ENCODE measurements at regions not wholly inside any gene's neighbourhood (a gene's known extent, or its start where the extent isn't known, plus 50 kb on each side); places are given as distances from the start of the nearest gene placed in this dataset.

- 26% methylated on average over 4 of the region's 4 CpGs for WGBS (ENCODE audit: low lambda C conversion rate)
- ChIA-PET CTCF (no interaction called here), POLR2A (no interaction called here)
- Histone ChIP-seq H3K27ac (ENCODE audit: low read depth in 2 of 2, low read length in 1 of 2) (no peak overlapping the region), H3K27me3 (ENCODE audit: insufficient read depth) (no peaks in the 10 kb centered on the region), H3K9me2 (no peaks in the 10 kb centered on the region), H4K20me1 (ENCODE audit: insufficient read depth) (no peaks in the 10 kb centered on the region), H3K9me3 (no peaks in the 10 kb centered on the region), H3K36me3 (replicated peaks in 1 of 2; ENCODE audit: control insufficient read depth in 1 of 2, insufficient read depth in 2 of 2, low read length in 1 of 2) (no peaks in the 10 kb centered on the region), H3K79me2 (ENCODE audit: insufficient read depth) (no peaks in the 10 kb centered on the region), H3K4me2 (no peak overlapping the region), H3F3A (replicated peaks; ENCODE audit: insufficient read depth) (no peaks in the 10 kb centered on the region), H3K4me1 (ENCODE audit: control insufficient read depth in 1 of 2, insufficient read depth in 2 of 2, low read depth in 1 of 2, low read length in 1 of 2) (no peaks in the 10 kb centered on the region), H3K9ac (no peak overlapping the region), H2AFZ (ENCODE audit: low read depth) (no peak overlapping the region), H3K4me3 (ENCODE audit: low read depth in 2 of 2, low read length in 1 of 2) (no peak overlapping the region)
- DNase-seq, result no peak
- TF ChIP-seq CHD2 (IDR thresholded peaks at IDR 0.05; ENCODE audit: low read length, partially characterized antibody), result no peak
- no peak for TF ChIP-seq REST (IDR thresholded peaks at IDR 0.05; ENCODE audit: low read depth, low read length)
- no peak for TF ChIP-seq RFX5 (IDR thresholded peaks at IDR 0.05; ENCODE audit: low read length)
- TF ChIP-seq GABPA (IDR thresholded peaks at IDR 0.05; ENCODE audit: low read depth), result no peak
- TF ChIP-seq FOXM1 (IDR thresholded peaks at IDR 0.05; ENCODE audit: low read depth), result no peak
- TF ChIP-seq GATA2 (CRISPR knock-in tag; IDR thresholded peaks at IDR 0.05), result no peak
- TF ChIP-seq NFIC (IDR thresholded peaks at IDR 0.05; ENCODE audit: borderline replicate concordance), result no peak
- no peak for TF ChIP-seq MXI1 (IDR thresholded peaks at IDR 0.05; ENCODE audit: low read depth, low read length)
- TF ChIP-seq USF2 (IDR thresholded peaks at IDR 0.05; ENCODE audit: borderline replicate concordance, low read depth, low read length), result no peak
- no peak for TF ChIP-seq RCOR1 (IDR thresholded peaks at IDR 0.05; ENCODE audit: low read length)
- TF ChIP-seq EP300 (IDR thresholded peaks at IDR 0.05; ENCODE audit: borderline replicate concordance in 1 of 2, low read depth in 1 of 2, low read length in 1 of 2), result no peak
- no peak for TF ChIP-seq SMC3 (IDR thresholded peaks at IDR 0.05; ENCODE audit: low read depth, low read length)
- no peak for TF ChIP-seq CTCF (IDR thresholded peaks at IDR 0.05)
- TF ChIP-seq MEF2A (IDR thresholded peaks at IDR 0.05; ENCODE audit: borderline replicate concordance, low read depth), result no peak
Observed at GRCh38 chrX:25181775-25182174, 166.0 kb upstream of the ARX start.
